ENCODE measurements at regions not wholly inside any gene's neighbourhood (a gene's known extent, or its start where the extent isn't known, plus 50 kb on each side); places are given as distances from the start of the nearest gene placed in this dataset.
"Not testable (repeated sequence)": the region's sequence is repeated elsewhere in the genome, so short reads cannot be mapped to it uniquely, and the experiment has no call there.

GRCh38 chr10:29379777-29380598, 91.1 kb downstream of the LYZL1 start:
- not testable (repeated sequence) for TF ChIP-seq POLR2AphosphoS5, POLR2A (IDR thresholded peaks at IDR 0.05; ENCODE audit: low read depth, low read length)

All from GM12891 (cell line).